Pulmonary artery endothelial cell (primary cell): ENCODE measurements at regions not wholly inside any gene's neighbourhood (a gene's known extent, or its start where the extent isn't known, plus 50 kb on each side); places are given as distances from the start of the nearest gene placed in this dataset.

Experiments
- DNase-seq: peaks from one replicate; pipeline ENCODE4 v3.0.0-alpha.2; 2011; ENCODE audit warnings: low read depth, low spot score

GRCh38 chr5:1707467-1707866, 92.2 kb downstream of the MRPL36 start:
- DNase-seq: no peak

DNA sequence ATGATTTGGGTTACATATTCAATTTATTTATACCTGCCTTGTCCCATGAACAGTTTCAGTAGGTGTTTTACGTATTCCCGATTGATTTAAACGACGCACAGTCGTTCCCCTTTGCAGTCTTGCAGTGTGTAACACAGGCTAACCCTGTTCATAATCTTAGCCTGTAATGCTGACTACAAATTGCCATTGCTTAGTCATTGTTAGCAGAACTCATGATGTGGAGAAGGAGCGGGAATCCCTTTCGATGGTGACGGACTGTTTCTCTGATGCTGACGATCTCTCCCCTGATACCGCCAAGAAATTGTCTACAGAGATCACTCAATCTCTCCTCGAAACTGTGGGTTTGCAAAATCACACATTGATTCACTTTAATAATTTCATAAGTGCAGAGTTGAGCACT, 93.2 kb downstream of the MRPL36 start:
- DNase-seq: no peak

DNA sequence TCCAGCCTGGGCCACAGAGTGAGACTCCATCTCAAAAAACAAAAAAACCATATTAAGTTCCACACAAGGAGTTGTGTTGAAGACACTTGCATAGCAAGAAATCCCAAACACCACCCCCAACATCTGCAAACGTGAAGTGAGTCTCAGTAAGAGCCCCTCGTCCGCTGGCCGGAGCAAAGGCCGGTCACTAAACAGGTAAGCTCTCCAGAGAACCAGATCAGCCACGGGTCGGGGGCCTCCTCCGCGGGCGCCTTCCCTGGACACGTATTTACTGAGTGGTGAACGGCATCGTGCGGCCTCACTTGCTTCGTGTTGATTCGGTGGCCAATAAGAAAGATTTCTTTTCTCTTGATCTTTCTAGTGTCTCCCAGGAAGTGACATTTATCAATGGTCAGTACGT, 93.6 kb downstream of the MRPL36 start:
- no peak for DNase-seq

- DNase-seq: no peak
Observed at GRCh38 chr5:1704676-1705075, 95.0 kb downstream of the MRPL36 start.

DNA sequence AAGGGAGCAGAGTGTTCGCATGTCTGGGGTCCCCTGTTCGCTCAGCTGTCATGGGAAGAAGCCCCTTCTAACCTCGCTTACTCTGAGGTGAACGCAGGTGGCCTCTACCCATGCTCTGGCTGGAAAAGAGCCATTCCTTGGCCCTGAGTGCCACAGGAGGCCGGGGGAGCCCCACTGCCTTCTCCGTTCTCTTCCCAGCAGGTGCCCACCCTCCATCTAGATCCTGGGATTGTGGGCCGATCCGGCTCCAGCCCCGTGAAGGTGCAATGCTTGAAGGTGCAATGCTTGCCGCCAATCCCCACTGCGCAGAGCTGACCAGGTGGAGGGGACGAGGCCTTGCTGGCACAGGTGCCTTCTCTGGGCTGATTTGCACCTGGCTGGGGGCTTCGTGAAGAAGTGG, 95.4 kb downstream of the MRPL36 start:
- no peak for DNase-seq

DNA sequence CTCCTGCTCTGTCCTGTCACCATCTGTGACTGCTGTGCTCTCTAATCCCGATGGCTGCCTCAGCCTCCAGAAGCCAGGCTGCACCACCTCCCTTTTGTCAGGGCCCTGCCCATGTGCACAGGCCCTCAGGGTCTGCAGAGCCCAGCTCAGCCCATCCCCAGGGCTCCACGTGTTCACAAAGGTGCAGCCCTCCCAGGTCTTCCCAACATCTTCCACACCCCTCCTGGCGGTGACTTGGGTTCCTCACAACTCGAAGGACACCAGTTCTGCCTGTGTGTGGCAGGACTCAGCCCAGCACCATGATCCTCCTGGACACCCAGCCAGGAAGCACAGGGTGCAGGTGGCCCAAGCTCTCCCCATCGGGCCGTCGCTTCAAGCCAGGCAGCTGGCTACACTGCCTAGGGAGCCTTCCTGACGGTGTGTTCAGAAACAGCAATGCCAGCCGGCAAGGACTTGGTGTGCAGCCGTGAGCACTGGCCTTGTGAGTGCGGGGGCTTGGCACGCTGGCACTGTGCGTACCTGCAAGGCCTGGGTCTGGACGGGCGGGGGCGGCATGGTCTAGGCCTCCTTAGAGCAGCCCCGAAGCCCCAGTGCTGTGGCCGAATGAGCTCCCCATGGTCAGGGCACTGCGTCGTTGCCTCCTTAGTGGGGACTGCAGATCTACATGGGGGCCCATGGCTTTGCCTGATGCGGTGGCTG, 96.1 kb downstream of the MRPL36 start:
- no peak for DNase-seq

DNA sequence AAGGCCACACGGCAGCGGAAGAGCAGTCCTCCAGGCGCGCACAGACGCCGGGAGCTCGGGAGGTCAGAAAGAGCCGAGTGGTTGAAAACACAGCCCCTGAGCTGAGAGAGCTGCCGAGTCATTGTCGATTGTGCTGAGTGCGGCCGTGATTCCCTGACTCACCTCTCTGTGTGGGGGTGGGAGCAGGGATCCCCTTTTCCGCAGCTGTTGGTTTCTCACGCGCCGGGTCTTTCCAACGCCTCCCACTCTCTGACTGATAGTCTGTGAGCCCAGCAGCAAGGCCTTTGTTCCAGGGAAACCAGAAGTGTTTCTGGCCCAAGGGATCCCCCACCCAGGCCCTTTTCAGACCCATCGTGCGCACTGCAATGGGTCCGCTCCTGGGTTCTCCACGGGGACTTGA, 97.3 kb downstream of the MRPL36 start:
- no peak for DNase-seq

GRCh38 chr5:1701884-1702283, 97.8 kb downstream of the MRPL36 start:
- no peak for DNase-seq

GRCh38 chr5:1701216-1701864, 98.3 kb downstream of the MRPL36 start:
- no peak for DNase-seq

GRCh38 chr5:1699394-1699793, 100.2 kb downstream of the MRPL36 start:
- DNase-seq: no peak

DNA sequence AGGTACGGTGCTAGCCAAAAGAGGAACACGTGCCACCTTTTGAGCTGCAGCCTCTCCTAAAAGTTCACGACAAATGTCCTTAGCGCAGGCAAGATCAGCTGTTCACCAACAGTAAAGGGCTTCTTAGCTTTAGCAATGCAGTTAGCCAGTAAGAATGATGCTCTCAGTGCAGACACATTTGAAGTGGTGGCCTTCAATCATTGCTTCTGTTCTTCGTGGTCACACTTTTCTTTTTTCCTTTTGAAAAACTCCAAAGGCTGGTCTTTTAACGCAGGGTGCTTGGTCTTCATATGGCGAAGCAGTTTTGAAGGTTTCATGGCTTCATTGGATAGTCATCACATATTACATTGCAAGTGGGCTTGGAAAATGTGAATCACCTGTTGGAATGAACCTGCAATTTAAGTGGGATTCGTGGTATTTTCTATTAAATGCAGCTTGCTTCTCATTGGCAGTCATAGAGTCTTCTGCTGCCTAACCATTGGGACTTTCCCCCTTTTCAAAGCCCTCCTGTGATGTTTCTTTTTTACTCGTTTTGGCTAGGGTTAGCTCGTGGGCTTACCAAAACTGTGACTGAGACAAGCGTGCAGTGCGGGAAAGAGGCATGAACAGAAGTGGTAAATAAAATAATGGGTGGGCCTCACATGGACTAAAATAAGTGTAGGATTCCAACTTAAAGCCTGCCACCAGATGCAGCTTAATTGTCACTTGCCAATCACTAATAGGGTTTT, 100.9 kb downstream of the MRPL36 start:
- DNase-seq: no peak

- no peak for DNase-seq
Observed at GRCh38 chr5:1692381-1692780, 107.3 kb downstream of the MRPL36 start.

- no peak for DNase-seq
Observed at GRCh38 chr5:1687301-1687970, 112.2 kb downstream of the MRPL36 start.

- DNase-seq: no peak
Observed at GRCh38 chr5:1686016-1686802, 113.4 kb downstream of the MRPL36 start.

GRCh38 chr5:1685066-1685465, 114.6 kb downstream of the MRPL36 start:
- DNase-seq: no peak

DNA sequence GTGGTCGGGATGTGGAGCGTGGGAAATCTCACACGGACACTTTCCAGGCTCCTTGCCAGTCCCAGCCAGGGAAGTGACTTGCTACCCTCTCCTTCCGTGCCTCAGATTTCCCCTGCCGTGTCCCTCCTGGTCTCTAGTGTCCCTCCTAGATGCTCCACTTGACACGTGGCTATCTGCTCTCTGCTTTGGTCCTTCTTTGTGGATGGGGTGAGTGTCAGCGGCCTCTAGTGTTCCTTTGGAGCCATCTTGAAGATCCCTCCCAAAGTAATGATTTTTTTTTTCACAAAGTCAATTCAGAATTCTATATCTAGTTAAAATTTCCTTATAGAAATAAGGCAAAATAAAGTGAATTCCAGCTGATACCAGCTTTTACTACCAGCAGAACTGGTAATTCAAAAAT, 117.7 kb downstream of the MRPL36 start:
- no peak for DNase-seq

DNA sequence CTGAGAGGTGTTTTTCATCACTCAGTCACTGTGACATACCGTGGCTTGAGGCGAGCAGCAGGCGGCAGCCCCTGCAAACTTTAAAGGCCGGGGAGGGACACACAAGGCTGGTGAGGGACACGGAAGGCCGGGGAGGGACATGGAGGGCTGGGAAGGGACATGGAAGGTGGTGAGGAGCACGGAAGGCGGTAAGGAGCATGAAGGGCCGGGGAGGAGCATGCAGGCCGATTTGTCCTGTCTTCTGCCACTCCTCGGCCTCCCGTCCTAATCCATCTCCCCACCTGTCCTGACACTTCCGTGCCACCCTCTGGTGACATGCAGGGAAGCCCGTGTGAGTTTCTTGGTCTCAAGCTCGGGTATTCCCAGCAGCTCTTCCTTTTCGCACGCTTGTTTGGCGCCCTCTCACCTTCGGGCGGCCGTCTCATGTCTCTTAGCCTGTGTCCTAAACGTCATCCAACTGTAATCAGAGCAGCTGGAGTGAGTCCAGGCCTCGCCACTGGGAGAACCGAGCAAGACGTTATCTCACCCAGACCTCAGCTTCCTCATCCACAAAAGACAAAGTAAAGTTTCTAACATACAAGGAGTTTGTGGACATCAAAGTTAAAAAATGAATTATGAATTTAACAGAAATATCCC, 126.5 kb downstream of the MRPL36 start:
- DNase-seq: no peak

GRCh38 chr5:1672396-1672795, 127.2 kb downstream of the MRPL36 start:
- DNase-seq: no peak

DNA sequence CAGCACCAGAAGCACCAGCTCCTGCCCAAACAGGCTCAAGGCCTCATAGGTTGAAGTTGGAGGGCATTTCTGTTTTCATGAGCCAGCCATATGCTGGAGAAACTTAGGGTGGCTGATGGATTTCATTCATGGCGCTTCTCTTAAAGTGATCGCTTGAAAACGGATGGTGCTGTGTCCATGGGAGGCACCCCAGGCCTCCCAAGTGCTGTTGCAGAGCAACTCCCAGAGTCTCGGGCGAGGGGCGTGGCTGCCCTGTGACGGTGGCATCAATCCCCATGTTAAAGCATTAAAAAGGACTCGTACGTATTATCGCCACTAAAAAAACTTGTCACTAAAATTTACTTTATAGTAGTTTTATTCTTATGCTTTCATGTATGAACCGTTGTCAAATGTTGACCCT, 128.3 kb downstream of the MRPL36 start:
- no peak for DNase-seq

- no peak for DNase-seq
Observed at GRCh38 chr5:1670351-1670750, 129.3 kb downstream of the MRPL36 start.
